ENCODE measurements at regions not wholly inside any gene's neighbourhood (a gene's known extent, or its start where the extent isn't known, plus 50 kb on each side); places are given as distances from the start of the nearest gene placed in this dataset.
A peak's percentile ranks its signal among the peaks of the same experiment; 100 is the strongest.

DNA sequence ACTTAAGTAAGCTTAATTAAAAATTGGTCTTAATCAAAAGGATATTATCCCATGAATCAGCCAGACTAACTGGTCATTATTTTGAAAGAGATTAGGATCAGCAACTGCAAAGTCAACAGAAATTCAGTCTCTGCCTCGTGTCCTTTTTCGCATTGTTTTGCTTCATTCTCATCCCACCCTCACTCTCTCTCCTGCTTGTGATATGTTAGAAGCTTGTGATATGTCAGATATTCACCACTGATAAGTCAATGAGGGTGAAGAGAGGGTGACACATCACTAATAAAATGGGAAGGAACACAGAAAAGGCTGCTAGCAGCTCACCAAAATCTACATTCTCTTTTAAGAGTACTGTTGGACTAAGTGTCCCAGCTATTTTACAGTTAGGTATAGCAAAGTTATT, 146.1 kb downstream of the SUCNR1 start:
- 50 to 61% methylated on average over 2 of the region's 2 CpGs for WGBS, 2 donors (ENCODE audit: low coverage in 1 of 2)
- ATAC-seq = no peak
- no peak for TF ChIP-seq CTCF (IDR thresholded peaks at IDR 0.05)
- TF ChIP-seq EP300 (IDR thresholded peaks at IDR 0.05) = no peak
- no peak for TF ChIP-seq POLR2AphosphoS5 (IDR thresholded peaks at IDR 0.05)
- no peak for TF ChIP-seq POLR2A (IDR thresholded peaks at IDR 0.05)
- Histone ChIP-seq H3K27me3 (no peaks in the 10 kb centered on the region), H3K9me3 (no peaks in the 10 kb centered on the region), H3K4me1 (no peaks in the 10 kb centered on the region), H3K4me3 (no peak overlapping the region), H3K36me3 (no peaks in the 10 kb centered on the region), H3K27ac (no peak overlapping the region)

DNA sequence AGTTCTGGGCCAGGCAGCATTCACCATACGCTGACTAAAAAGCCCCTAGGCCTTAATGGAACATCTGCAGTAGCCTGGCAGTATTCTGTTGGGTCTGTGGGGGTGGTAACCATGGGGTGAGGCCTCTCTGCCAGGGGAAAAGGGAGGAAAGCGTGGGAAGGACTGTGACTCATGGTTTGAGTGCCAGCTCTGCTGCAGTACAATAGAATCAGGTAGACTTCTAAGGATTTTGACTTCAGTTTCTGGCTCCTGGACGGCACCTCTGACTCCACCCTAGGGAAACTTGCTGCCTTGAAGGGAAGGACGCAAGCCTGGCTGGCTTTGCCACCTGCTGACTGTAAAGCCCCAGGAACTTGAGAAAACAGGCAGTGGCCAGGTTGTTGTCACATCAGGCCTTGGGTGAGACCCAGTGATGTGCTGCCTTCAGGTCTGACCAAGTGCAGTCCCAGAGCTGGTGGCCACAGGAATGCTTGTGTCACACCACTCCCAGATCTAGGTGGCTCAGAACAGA, 148.6 kb downstream of the SUCNR1 start:
- Histone ChIP-seq H3K4me3 (no peak overlapping the region), H3K27me3 (no peaks in the 10 kb centered on the region), H3K27ac (no peak overlapping the region), H3K9me3 (no peaks in the 10 kb centered on the region), H3K4me1 (peaks cover 0 to 8% (median 0%) of the 10 kb centered on the region in 3 donors), H3K36me3 (no peaks in the 10 kb centered on the region)
- TF ChIP-seq EP300 (IDR thresholded peaks at IDR 0.05) (no peak), POLR2AphosphoS5 (IDR thresholded peaks at IDR 0.05) (no peak), CTCF (IDR thresholded peaks at IDR 0.05) (no peak), POLR2A (IDR thresholded peaks at IDR 0.05) (no peak)
- WGBS, 2 donors (ENCODE audit: low coverage in 1 of 2) = 67% methylated on average over 1 of the region's 4 CpGs; no CpG with 5 or more reads in 1 of the 2 donors
- no peak for ATAC-seq

GRCh38 chr3:152026033-152026556, 152.7 kb downstream of the SUCNR1 start:
- no peak for ATAC-seq
- 34 to 46% methylated on average over 5 of the region's 5 CpGs for WGBS, 2 donors (ENCODE audit: low coverage in 1 of 2)
- Histone ChIP-seq H3K4me1 (peaks cover 0 to 8% (median 0%) of the 10 kb centered on the region in 3 donors), H3K4me3 (no peak overlapping the region), H3K27me3 (no peaks in the 10 kb centered on the region), H3K9me3 (no peaks in the 10 kb centered on the region), H3K36me3 (no peaks in the 10 kb centered on the region), H3K27ac (no peak overlapping the region)
- no peak for TF ChIP-seq POLR2AphosphoS5 (IDR thresholded peaks at IDR 0.05)
- TF ChIP-seq CTCF (IDR thresholded peaks at IDR 0.05) = peak in 3 of 4 experiments; percentile 28 to 47 (median 37)
- TF ChIP-seq EP300 (IDR thresholded peaks at IDR 0.05) = no peak

- H3K27ac ChIP-seq = no peak overlapping the region
- no peak overlapping the region for H3K4me3 ChIP-seq
- no peak for ATAC-seq
- 100% methylated on average over 4 of the region's 4 CpGs for WGBS, 2 donors (ENCODE audit: low coverage in 1 of 2)
- H3K27me3 ChIP-seq = no peaks in the 10 kb centered on the region
- no peaks in the 10 kb centered on the region for H3K9me3 ChIP-seq
- no peaks in the 10 kb centered on the region for H3K36me3 ChIP-seq
- H3K4me1 ChIP-seq = peaks cover 0 to 8% (median 0%) of the 10 kb centered on the region in 3 donors
- no peak for TF ChIP-seq POLR2AphosphoS5 (IDR thresholded peaks at IDR 0.05)
- no peak for TF ChIP-seq CTCF (IDR thresholded peaks at IDR 0.05)
- TF ChIP-seq EP300 (IDR thresholded peaks at IDR 0.05) = no peak
- TF ChIP-seq POLR2A (IDR thresholded peaks at IDR 0.05) = no peak
Measured at GRCh38 chr3:152030320-152030719, 156.9 kb downstream of the SUCNR1 start.

DNA sequence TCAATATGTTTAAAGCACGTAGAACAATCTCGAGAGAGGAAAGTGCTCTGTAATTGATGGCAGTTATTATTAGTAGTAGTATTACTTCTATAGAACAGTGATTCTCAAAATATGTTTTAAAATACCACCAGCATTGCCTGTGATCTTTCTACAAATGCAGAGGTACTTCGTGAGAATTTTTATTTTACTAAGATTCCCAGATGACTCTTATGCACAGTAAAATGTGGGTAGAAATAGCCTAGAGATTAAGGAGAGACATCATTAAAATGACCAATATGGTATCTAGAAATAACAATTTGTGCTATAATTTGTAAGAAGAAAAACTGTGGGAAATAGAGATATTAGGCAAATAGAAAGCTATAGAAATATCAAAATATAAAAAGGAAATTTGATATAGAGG, 157.9 kb downstream of the SUCNR1 start:
- no peak for TF ChIP-seq POLR2AphosphoS5 (IDR thresholded peaks at IDR 0.05)
- no peak for TF ChIP-seq POLR2A (IDR thresholded peaks at IDR 0.05)
- no peak for TF ChIP-seq CTCF (IDR thresholded peaks at IDR 0.05)
- no peak for TF ChIP-seq EP300 (IDR thresholded peaks at IDR 0.05)
- H3K9me3 ChIP-seq = no peaks in the 10 kb centered on the region
- WGBS, 2 donors (ENCODE audit: low coverage in 1 of 2) = 83 to 96% methylated on average over 3 of the region's 3 CpGs
- H3K27me3 ChIP-seq = no peaks in the 10 kb centered on the region
- no peak overlapping the region for H3K4me3 ChIP-seq
- no peak for ATAC-seq
- peaks cover 0 to 3% (median 0%) of the 10 kb centered on the region in 3 donors for H3K4me1 ChIP-seq
- no peak overlapping the region for H3K27ac ChIP-seq
- no peaks in the 10 kb centered on the region for H3K36me3 ChIP-seq

Data from gastroesophageal sphincter (tissue), 4 donors.